GM10266 (cell line): ENCODE measurements at regions not wholly inside any gene's neighbourhood (a gene's known extent, or its start where the extent isn't known, plus 50 kb on each side); places are given as distances from the start of the nearest gene placed in this dataset.

Experiments used
- DNase-seq: peaks from one replicate; pipeline ENCODE4 v3.0.0; 2012; ENCODE audit errors: extremely low spot score
- TF ChIP-seq, protein P1 (sequence below): IDR thresholded peaks from 2 replicates; pipeline ENCODE4 v1.5.1; 2012; ENCODE audit warnings: mild to moderate bottlenecking, low read depth; ENCODE audit not compliant: control insufficient read depth, insufficient read depth; ENCODE audit errors: missing control alignments

GRCh38 chr14:49218436-49219092 is 367.6 kb downstream of the RPS29 start:
- TF ChIP-seq, protein P1, sequence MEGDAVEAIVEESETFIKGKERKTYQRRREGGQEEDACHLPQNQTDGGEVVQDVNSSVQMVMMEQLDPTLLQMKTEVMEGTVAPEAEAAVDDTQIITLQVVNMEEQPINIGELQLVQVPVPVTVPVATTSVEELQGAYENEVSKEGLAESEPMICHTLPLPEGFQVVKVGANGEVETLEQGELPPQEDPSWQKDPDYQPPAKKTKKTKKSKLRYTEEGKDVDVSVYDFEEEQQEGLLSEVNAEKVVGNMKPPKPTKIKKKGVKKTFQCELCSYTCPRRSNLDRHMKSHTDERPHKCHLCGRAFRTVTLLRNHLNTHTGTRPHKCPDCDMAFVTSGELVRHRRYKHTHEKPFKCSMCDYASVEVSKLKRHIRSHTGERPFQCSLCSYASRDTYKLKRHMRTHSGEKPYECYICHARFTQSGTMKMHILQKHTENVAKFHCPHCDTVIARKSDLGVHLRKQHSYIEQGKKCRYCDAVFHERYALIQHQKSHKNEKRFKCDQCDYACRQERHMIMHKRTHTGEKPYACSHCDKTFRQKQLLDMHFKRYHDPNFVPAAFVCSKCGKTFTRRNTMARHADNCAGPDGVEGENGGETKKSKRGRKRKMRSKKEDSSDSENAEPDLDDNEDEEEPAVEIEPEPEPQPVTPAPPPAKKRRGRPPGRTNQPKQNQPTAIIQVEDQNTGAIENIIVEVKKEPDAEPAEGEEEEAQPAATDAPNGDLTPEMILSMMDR: no peak
- DNase-seq: no peak

DNA sequence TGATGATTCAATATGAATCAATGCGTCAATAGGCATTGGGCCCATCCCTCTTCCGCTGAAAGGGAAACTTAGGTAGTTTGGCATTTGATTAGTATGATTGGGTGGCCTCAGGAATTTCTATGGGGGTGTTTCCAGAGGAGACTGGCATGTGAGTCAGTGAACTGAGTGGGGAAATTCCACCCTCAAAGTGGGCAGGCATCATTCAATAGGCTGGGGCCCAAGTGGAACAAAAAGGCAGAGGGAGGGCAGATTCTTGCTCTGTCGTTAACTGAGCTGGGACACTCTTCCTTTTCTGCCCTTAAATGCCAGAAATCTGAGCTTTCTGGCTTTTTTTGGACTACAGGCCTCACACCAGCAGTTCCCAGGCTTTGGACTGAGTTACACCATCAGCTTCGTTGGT is 373.5 kb downstream of the RPS29 start:
- DNase-seq: no peak
- TF ChIP-seq, protein P1: no peak

DNA sequence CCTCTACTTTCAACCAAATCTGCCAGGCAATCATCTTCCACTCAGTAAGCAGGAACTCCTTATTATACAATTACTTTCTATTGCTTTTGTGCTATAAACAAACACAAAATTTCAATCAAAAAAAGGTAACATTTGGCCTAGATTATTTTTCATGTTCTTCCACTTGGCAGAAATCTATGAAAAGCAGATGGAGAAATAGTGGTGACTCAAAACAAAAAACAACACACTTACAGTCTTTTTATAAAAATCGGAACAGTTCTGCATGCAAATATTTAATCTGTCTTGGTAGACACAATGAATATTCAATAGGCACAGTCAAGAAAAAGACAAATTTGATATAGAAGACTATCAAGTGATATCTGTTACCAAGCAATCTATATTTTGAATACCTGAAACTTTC is 376.8 kb downstream of the RPS29 start:
- no peak for DNase-seq
- TF ChIP-seq, protein P1: no peak

DNA sequence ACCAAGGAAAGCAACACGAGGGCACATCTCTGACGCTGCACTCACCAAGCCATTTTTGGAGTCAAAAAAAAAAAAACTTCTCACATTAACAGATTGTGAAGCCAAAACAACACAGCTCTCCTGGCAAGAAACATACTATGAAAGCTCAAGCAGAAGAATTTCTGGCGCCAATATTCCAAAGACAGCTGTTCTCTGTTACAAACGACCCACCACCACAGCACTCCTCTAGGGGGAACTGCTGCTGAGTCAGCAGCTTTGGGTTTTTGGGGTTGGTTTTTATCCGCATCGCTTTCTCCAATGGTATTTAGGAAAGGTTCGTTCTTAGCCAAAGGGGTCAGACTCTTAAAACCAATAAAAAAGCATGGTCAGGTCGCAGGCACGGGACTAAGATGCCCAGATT is 379.4 kb downstream of the RPS29 start:
- TF ChIP-seq, protein P1: no peak
- no peak for DNase-seq

DNA sequence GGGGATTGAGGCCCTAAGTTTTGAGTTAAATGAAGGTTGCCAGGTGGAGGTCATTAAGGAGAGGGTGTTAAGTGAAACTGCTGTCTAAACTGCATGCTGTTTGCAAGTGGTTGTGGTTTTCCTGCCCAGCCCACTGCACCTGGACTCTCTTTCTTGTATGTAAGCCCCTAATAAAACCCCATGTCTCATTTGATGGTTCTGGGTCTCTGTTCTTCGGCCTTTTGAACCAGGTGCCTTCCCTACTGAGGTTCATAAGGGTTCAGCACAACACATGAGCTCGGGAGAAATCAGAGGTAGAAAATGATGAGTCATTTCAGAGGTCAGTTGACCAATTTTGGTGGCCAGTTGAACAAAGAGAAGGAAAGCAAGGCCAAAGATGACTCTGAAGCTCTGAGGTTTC is 382.5 kb downstream of the RPS29 start:
- TF ChIP-seq, protein P1: no peak
- no peak for DNase-seq

DNA sequence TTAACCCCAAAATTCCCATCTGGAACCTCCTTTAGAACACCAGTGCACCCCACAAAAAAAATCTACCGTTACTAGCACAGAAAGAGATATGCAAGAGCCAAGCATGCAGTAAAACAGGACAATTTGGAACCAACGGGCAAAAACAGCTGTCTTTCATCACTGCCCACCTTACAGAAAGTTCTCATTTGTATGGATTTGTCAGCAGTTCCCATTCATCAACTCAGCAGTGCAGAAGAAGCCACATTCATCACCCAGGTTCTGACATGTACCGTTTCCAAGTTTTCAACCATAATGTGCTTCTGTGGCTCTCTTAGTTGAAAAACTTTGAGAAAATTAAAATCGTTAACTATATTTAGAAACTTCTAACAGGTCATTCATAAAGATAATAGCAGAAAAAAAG is 387.0 kb downstream of the RPS29 start:
- TF ChIP-seq, protein P1: no peak
- no peak for DNase-seq

- TF ChIP-seq, protein P1: no peak
- no peak for DNase-seq
Observed at GRCh38 chr14:49196327-49196726, 389.9 kb downstream of the RPS29 start.
